SHP77 treated with DMSO at 0.1 percent for 48 hours (cell line): ENCODE measurements at regions not wholly inside any gene's neighbourhood (a gene's known extent, or its start where the extent isn't known, plus 50 kb on each side); places are given as distances from the start of the nearest gene placed in this dataset.

ENCODE experiments used
- DNase-seq: peaks from one replicate; lab custom pipeline; 2025; lab: John Stamatoyannopoulos, UW

DNA sequence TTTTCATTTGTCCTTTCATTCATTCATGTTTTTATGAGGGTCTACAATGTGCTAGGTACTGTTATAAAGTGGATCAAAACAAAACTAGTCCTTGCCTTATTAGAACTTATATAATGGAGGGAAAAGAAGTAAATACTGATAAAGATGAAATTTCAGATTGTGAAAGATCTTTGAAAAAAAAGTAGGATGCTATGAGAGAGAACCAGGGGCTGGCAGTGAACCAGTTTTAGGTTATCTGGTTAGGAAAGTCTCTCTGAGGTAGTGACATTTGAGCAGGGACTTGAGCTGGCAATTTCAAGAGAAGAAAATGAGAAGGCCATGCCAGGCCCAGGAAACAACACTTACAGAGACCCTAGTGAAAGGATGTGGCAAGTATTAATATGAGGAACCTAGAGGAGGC is 57.3 kb upstream of the E2F7 start:
- no peak for DNase-seq

DNA sequence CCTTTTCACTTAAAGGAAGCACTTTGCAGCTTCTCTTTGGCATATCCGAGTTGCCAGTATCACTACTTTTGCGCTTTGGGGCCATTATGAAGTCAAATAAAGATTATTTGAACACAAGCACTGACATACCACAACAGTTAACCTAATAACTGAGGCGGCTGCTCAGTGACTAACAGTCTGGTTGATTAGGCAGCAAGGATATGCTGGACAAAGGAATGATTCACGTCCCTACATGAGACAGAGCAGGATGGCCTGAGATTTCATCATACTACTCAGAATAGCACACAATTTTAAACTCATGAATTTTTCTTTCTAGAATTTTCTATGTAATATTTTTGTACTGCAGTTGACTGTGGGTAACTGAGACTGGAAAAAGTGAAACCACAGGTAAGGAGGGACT is 56.9 kb upstream of the E2F7 start:
- DNase-seq, result no peak

GRCh38 chr12:77120156-77121085 is 55.1 kb upstream of the E2F7 start:
- no peak for DNase-seq

DNA sequence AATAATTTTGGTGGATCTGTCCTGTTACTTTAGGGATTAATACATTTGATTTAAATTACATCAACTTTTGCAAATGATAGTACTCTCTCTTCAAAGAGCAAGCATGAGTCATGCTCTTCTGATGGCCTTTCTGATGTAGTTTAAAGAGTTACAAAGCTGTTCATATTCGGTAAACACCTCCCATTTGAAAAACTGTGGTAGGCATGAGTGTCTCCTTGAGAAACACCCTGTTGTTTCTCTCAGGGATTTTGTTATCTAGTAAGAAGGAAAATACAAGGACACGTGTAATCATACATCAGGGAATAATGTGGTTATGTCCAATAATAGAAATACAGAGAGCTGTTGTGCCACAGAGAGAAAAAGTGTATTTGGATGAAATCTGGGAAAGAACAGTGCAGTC is 53.3 kb upstream of the E2F7 start:
- DNase-seq, result no peak

GRCh38 chr12:77116277-77116676 is 50.9 kb upstream of the E2F7 start:
- no peak for DNase-seq

GRCh38 chr12:77115471-77115870 is 50.1 kb upstream of the E2F7 start:
- no peak for DNase-seq
